HG03135 (cell line): ENCODE measurements at regions not wholly inside any gene's neighbourhood (a gene's known extent, or its start where the extent isn't known, plus 50 kb on each side); places are given as distances from the start of the nearest gene placed in this dataset.

Experiments
- ATAC-seq: cut with Tn5 transposase; IDR thresholded peaks from one replicate; pipeline ENCODE4 v1.9.1; 2021; ENCODE audit warnings: mild to moderate bottlenecking, moderate library complexity; ENCODE audit not compliant: unreplicated experiment

GRCh38 chr14:89613260-89614008, 196.4 kb upstream of the FOXN3 start:
- ATAC-seq: no peak

- ATAC-seq: no peak
Measured at GRCh38 chr14:89609500-89610100, 192.6 kb upstream of the FOXN3 start.

- no peak for ATAC-seq
Measured at GRCh38 chr14:89607453-89607852, 190.4 kb upstream of the FOXN3 start.

- ATAC-seq: no peak
Measured at GRCh38 chr14:89603938-89604480, 187.0 kb upstream of the FOXN3 start.

- ATAC-seq: no peak
Measured at GRCh38 chr14:89600950-89601826, 184.2 kb upstream of the FOXN3 start.

GRCh38 chr14:89600029-89600428, 183.0 kb upstream of the FOXN3 start:
- no peak for ATAC-seq

- ATAC-seq: no peak
Measured at GRCh38 chr14:89598548-89599186, 181.6 kb upstream of the FOXN3 start.

- ATAC-seq: no peak
Measured at GRCh38 chr14:89592961-89593360, 175.9 kb upstream of the FOXN3 start.

GRCh38 chr14:89589400-89590118, 172.5 kb upstream of the FOXN3 start:
- peak; percentile 61 for ATAC-seq

- no peak for ATAC-seq
Measured at GRCh38 chr14:89588840-89589296, 171.8 kb upstream of the FOXN3 start.

- no peak for ATAC-seq
Measured at GRCh38 chr14:89588016-89588415, 171.0 kb upstream of the FOXN3 start.

- no peak for ATAC-seq
Measured at GRCh38 chr14:89587136-89587420, 170.0 kb upstream of the FOXN3 start.

GRCh38 chr14:89586258-89587135, 169.5 kb upstream of the FOXN3 start:
- no peak for ATAC-seq

- ATAC-seq: no peak
Measured at GRCh38 chr14:89578156-89578555, 161.1 kb upstream of the FOXN3 start.

- no peak for ATAC-seq
Measured at GRCh38 chr14:89576960-89577359, 159.9 kb upstream of the FOXN3 start.

GRCh38 chr14:89576145-89576927, 159.3 kb upstream of the FOXN3 start:
- ATAC-seq: no peak

GRCh38 chr14:89575386-89576061, 158.5 kb upstream of the FOXN3 start:
- no peak for ATAC-seq

GRCh38 chr14:89574420-89574819, 157.4 kb upstream of the FOXN3 start:
- ATAC-seq: no peak
